ENCODE measurements at regions not wholly inside any gene's neighbourhood (a gene's known extent, or its start where the extent isn't known, plus 50 kb on each side); places are given as distances from the start of the nearest gene placed in this dataset.

DNA sequence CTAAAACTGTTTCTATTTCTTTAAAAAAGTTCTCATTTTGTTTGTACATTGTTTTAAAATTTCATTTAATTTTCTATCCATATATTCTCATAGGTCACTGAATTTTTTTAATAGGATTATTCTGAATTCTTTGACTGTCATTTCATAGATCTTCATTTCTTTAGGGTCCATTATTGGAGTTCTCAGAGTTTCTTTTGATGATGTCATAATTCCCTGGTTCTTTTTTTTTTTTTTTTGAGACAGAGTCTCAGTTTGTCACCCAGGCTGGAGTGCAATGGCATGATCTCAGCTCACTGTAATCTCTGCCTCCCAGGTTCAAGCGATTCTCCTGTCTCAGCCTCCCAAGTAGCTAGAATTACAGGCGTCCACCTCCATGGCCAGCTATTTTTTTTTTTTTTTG is 89.9 kb downstream of the DMRT2 start:
- Histone ChIP-seq H3F3A (ENCODE audit: low read length, unreplicated experiment) (no peaks in the 10 kb centered on the region), H3K9ac (ENCODE audit: low read length) (no peak overlapping the region), H3K27ac (ENCODE audit: low read length) (no peak overlapping the region), H3K79me2 (ENCODE audit: low read length) (no peaks in the 10 kb centered on the region), H3K9me3 (ENCODE audit: low read length) (no peaks in the 10 kb centered on the region), H3K4me3 (ENCODE audit: low read length) (no peak overlapping the region), H3K9me2 (replicated peaks; ENCODE audit: low read length) (no peaks in the 10 kb centered on the region), H3K4me2 (ENCODE audit: low read length) (no peak overlapping the region), H4K20me1 (ENCODE audit: low read length) (no peaks in the 10 kb centered on the region), H2AFZ (ENCODE audit: low read length) (no peak overlapping the region), H3K4me1 (ENCODE audit: insufficient read depth, low read length) (no peaks in the 10 kb centered on the region), H3K27me3 (ENCODE audit: low read length) (no peaks in the 10 kb centered on the region), H3K36me3 (ENCODE audit: low read depth, low read length) (no peaks in the 10 kb centered on the region)
- POLR2A ChIA-PET (ENCODE audit: unreplicated experiment), result no interaction called here
- TF ChIP-seq EZH2phosphoT487 (IDR thresholded peaks at IDR 0.05; ENCODE audit: borderline replicate concordance, low read length), result no peak
- TF ChIP-seq, protein P1, sequence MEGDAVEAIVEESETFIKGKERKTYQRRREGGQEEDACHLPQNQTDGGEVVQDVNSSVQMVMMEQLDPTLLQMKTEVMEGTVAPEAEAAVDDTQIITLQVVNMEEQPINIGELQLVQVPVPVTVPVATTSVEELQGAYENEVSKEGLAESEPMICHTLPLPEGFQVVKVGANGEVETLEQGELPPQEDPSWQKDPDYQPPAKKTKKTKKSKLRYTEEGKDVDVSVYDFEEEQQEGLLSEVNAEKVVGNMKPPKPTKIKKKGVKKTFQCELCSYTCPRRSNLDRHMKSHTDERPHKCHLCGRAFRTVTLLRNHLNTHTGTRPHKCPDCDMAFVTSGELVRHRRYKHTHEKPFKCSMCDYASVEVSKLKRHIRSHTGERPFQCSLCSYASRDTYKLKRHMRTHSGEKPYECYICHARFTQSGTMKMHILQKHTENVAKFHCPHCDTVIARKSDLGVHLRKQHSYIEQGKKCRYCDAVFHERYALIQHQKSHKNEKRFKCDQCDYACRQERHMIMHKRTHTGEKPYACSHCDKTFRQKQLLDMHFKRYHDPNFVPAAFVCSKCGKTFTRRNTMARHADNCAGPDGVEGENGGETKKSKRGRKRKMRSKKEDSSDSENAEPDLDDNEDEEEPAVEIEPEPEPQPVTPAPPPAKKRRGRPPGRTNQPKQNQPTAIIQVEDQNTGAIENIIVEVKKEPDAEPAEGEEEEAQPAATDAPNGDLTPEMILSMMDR (conservative IDR thresholded peaks at IDR 0.05; ENCODE audit: low read depth, low read length), result no peak
- TF ChIP-seq EZH2 (IDR thresholded peaks at IDR 0.05; ENCODE audit: low read length, unreplicated experiment), result no peak
- BruUV-seq (replicated peaks), result no TSS peak
- intact Hi-C loops (cut with micrococcal nuclease), result no loop called here
- ATAC-seq, result no peak
- DNase-seq, result no peak
- CTCF ChIA-PET, result no interaction called here

DNA sequence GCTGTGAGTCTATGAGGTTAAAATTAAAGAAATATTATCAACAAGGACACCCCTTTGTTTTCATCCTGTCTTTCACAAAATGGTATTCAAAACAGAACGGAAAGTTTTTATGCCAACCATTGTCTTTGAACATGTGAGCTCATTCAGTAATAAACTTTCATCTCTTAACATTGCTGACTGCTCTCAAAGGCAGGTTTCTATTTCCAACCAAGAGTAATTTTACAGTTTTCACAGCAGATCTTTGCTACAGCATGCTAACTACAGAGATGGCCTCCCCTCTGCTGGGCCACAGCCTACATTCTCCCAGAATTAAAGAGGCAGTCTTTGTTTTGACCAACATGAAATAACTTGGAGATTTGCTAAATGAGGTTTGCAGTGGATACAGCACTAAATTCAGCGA is 101.5 kb downstream of the DMRT2 start:
- ATAC-seq, result no peak
- H3F3A ChIP-seq (ENCODE audit: low read length, unreplicated experiment), result no peaks in the 10 kb centered on the region
- intact Hi-C loops (cut with micrococcal nuclease), result loop anchor here (10.0 kb wide), 1 partner anchor 83 kb away; no protein-coding TSS in a partner anchor
- H3K4me3 ChIP-seq (ENCODE audit: low read length), result no peak overlapping the region
- TF ChIP-seq, protein P1 (conservative IDR thresholded peaks at IDR 0.05; ENCODE audit: low read depth, low read length), result no peak
- TF ChIP-seq EZH2phosphoT487 (IDR thresholded peaks at IDR 0.05; ENCODE audit: borderline replicate concordance, low read length), result no peak
- no peak for TF ChIP-seq EZH2 (IDR thresholded peaks at IDR 0.05; ENCODE audit: low read length, unreplicated experiment)
- H3K36me3 ChIP-seq (ENCODE audit: low read depth, low read length), result no peaks in the 10 kb centered on the region
- no peaks in the 10 kb centered on the region for H3K27me3 ChIP-seq (ENCODE audit: low read length)
- no peaks in the 10 kb centered on the region for H3K9me3 ChIP-seq (ENCODE audit: low read length)
- no peak overlapping the region for H3K4me2 ChIP-seq (ENCODE audit: low read length)
- H3K4me1 ChIP-seq (ENCODE audit: insufficient read depth, low read length), result peaks cover 17% of the 10 kb centered on the region
- no peaks in the 10 kb centered on the region for H3K9me2 ChIP-seq (replicated peaks; ENCODE audit: low read length)
- no peak overlapping the region for H2AFZ ChIP-seq (ENCODE audit: low read length)
- POLR2A ChIA-PET (ENCODE audit: unreplicated experiment), result no interaction called here
- CTCF ChIA-PET, result no interaction called here
- no peak overlapping the region for H3K9ac ChIP-seq (ENCODE audit: low read length)
- no peak for DNase-seq
- H4K20me1 ChIP-seq (ENCODE audit: low read length), result no peaks in the 10 kb centered on the region
- no TSS peak for BruUV-seq (replicated peaks)
- H3K27ac ChIP-seq (ENCODE audit: low read length), result no peak overlapping the region
- no peaks in the 10 kb centered on the region for H3K79me2 ChIP-seq (ENCODE audit: low read length)

DNA sequence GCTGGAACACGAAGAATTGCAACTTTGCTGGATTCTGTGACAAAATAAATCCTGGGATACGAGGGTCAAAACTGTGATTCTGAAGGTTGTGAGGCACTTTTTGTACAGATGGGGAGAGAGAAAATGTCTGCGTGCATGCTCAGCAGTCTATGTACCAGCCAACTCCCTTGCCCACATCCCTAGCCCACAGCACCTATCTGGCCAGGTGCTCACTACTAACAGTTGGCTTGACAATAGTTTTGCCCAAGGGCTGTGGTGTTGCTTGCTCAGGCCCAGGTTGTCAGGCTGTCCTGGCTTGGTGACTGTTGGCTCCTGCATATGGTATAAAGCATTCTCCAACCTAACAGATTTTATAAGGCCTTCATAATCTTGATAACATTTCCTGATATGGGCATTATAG is 102.0 kb downstream of the DMRT2 start:
- Histone ChIP-seq H2AFZ (ENCODE audit: low read length) (no peak overlapping the region), H3K36me3 (ENCODE audit: low read depth, low read length) (no peaks in the 10 kb centered on the region), H3K27ac (ENCODE audit: low read length) (no peak overlapping the region), H4K20me1 (ENCODE audit: low read length) (no peaks in the 10 kb centered on the region), H3K4me3 (ENCODE audit: low read length) (no peak overlapping the region), H3K9me3 (ENCODE audit: low read length) (no peaks in the 10 kb centered on the region), H3K79me2 (ENCODE audit: low read length) (no peaks in the 10 kb centered on the region), H3K4me2 (ENCODE audit: low read length) (no peak overlapping the region), H3K4me1 (ENCODE audit: insufficient read depth, low read length) (peaks cover 17% of the 10 kb centered on the region), H3K27me3 (ENCODE audit: low read length) (no peaks in the 10 kb centered on the region), H3F3A (ENCODE audit: low read length, unreplicated experiment) (no peaks in the 10 kb centered on the region), H3K9me2 (replicated peaks; ENCODE audit: low read length) (no peaks in the 10 kb centered on the region), H3K9ac (ENCODE audit: low read length) (no peak overlapping the region)
- DNase-seq (no peak), ATAC-seq (no peak)
- ChIA-PET POLR2A (ENCODE audit: unreplicated experiment) (no interaction called here), CTCF (no interaction called here)
- no peak for TF ChIP-seq EZH2 (IDR thresholded peaks at IDR 0.05; ENCODE audit: low read length, unreplicated experiment)
- BruUV-seq (replicated peaks), result no TSS peak
- intact Hi-C loops (cut with micrococcal nuclease), result loop anchor here (10.0 kb wide), 1 partner anchor 83 kb away; no protein-coding TSS in a partner anchor
